HT1080 (cell line): ENCODE measurements at regions not wholly inside any gene's neighbourhood (a gene's known extent, or its start where the extent isn't known, plus 50 kb on each side); places are given as distances from the start of the nearest gene placed in this dataset.
"Not testable (repeated sequence)": the region's sequence is repeated elsewhere in the genome, so short reads cannot be mapped to it uniquely, and the experiment has no call there.

Experiments used
- DNase-seq: peaks from one replicate; pipeline ENCODE4 v3.0.0-alpha.2; 2015; ENCODE audit warnings: low read depth

GRCh38 chr2:34737146-34737545, 1138.0 kb upstream of the FAM98A start:
- no peak for DNase-seq

- no peak for DNase-seq
Observed at GRCh38 chr2:34736482-34736881, 1137.4 kb upstream of the FAM98A start.

GRCh38 chr2:34734662-34735061, 1135.6 kb upstream of the FAM98A start:
- DNase-seq: no peak

DNA sequence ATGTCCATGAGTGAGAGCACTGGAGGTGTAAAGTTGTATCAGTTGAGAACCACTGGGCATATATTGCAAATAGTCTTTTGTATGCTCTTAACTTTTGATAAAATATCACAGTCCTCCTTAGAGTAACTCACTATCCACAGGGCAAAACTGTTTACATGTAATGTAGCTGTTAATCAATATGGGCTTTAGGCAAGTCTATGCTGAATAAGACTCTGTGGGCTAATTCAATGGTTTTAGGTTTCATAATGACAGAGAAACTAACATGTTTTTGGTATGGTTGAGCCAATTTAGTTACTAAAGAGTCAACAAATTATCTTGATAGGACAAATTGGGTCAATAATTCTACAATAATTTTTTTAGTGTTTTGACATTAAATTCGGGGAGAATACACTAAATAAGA, 1134.9 kb upstream of the FAM98A start:
- no peak for DNase-seq

DNA sequence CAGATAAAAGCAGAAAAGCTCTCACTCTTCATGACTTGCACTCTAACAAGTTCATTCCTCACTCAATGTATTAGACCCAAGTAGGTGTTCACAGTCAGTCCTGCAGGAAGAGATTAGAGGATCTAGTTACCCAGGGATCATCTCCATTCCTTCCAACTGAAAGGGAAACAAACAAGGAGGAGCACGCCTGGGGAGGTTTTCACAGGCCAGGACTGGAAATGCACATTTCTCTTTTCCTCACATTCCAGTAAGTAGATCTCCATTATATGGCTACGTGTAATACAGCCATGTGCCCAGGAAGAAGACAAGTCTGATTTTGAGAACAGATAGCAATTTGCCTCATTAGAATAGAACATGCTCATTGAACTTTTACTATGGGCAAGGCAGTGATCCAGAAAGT, 1132.2 kb upstream of the FAM98A start:
- DNase-seq: no peak

GRCh38 chr2:34729845-34730244, 1130.7 kb upstream of the FAM98A start:
- DNase-seq: no peak

DNA sequence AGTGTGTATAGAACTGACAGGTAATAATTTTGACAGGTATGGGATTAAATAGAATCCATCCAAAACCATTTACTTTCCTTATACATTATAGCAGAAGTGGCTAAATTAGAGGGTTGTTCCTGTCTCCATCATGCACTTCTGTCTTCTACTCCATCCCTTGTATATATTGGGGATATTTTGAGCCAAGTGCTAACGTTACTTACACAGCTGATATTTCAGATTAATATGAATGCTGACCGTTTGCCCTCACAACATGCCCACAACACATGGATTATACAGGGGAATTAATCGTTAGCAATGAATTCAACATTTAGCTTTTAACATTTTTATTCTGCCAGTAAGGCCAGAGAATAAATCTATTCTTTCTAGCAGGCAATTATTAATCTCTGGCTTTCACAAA, 1125.0 kb upstream of the FAM98A start:
- DNase-seq: no peak

GRCh38 chr2:34723683-34724082, 1124.6 kb upstream of the FAM98A start:
- no peak for DNase-seq

DNA sequence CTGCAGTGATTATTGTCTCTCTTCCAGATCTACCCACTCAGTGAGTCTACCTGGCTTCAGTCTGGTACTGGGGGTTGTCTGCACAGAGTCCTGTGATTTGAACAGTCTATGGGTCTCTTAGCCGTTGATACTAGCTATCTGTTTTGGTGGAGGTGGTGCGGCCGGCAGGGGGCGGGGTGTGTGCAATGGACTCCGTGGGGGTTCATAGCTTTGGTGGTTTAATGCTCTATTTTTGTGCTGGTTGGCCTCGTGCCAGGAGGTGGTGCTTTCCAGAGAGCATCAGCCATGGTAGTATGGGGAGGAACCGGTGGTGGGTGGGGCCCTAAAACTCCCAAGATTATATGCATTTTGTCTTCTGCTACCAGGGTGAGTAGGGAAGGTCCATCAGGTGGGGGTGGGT, 1120.1 kb upstream of the FAM98A start:
- DNase-seq: no peak

- DNase-seq: no peak
Observed at GRCh38 chr2:34705551-34706247, 1106.6 kb upstream of the FAM98A start.

DNA sequence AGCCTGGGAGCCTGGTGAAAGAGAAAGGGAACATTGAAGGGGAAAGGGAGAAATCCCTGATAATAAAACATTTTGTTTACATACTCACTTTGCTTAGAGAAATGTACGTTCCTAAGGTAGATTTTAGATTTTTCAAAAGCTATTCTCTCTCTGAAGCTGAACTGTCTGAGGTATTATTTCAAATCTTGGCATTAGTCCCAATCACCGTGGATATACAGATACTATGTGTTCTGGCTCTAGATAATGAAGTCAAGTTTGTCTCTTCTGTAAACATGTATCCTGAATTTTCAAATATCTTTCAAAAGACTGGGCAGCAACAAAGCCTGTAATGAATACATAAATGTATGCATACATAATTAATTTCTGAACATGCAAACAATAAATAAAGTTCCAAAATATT, 1104.2 kb upstream of the FAM98A start:
- no peak for DNase-seq

- not testable (repeated sequence) for DNase-seq
Observed at GRCh38 chr2:34702391-34702790, 1103.3 kb upstream of the FAM98A start.

- not testable (repeated sequence) for DNase-seq
Observed at GRCh38 chr2:34677591-34677990, 1078.5 kb upstream of the FAM98A start.

DNA sequence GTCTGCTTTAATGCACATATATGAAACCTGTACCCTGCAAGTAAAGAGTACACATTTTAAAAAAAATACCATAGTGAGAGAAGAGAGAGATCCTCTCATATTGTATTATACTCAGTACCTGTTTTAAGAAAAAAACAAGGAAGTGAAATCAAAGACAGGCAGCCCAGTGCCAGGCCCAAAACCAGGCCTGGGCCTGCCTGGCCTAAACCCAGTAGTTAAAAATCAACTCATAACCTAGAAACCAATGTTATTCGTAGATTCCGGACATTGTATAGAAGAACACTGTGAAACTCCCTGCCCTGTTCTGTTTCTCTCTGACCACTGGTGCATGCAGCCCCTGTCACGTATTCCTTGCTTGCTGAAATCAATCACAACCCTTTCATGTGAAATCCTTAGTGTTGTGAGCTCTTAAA, 1078.0 kb upstream of the FAM98A start:
- DNase-seq: not testable (repeated sequence)

DNA sequence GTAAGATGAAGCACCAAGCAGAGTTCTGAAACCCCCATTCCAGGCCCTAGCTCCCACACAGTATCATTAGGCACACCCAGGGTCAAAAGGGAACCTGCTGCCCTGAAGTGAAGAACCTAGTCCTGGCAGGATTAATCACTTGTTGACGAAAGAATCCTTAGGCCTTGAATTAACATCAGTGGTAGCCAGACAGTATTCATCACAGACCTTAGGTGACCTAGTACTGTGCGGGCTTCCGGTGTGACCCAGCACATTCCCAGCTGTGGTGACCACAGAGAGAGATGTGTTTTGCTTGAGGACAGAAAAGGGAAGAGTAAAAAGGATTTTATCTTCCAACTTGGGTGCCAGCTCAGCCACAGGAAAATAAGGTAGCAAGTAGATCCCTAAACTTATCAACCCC, 1071.4 kb upstream of the FAM98A start:
- peak; percentile 32 for DNase-seq

- no peak for DNase-seq
Observed at GRCh38 chr2:34666821-34667220, 1067.7 kb upstream of the FAM98A start.

DNA sequence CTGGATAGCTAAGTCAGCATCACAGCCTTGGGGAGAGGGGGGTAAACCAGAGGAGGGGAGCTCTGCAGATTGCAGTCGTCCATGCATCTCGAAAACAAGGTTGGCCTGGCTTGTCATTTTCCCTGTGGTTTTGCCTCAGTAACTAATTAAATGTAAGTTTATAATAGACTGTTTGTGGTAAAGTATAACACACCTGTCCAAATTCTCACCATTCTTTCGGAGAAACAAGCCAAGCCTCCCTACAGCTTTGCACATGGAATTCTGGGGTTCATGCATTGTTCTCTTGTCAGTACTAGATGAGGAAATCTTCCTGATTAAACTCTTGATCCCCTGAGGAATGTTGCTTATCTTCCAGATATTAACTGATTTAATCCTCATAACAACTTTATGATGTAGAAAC, 1065.2 kb upstream of the FAM98A start:
- no peak for DNase-seq

- no peak for DNase-seq
Observed at GRCh38 chr2:34663314-34663713, 1064.2 kb upstream of the FAM98A start.

DNA sequence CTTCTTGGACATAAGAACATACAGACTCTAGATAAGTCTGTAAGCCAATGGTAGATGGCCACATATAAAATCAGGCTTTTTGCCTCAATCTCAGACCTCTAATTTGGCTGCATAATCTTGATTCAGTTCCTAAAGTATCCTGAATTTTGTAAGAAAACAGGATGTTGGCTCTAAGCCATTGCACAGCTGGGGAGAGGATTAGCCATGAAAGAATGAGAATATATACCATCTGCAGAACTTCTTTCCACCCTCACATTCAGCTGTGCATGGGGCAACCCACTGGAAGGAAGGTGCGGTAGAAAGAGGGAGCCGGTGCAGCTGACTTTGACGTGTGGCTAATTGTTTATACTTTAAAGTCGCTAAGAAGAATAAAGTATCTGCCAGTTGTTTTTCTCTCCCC, 1061.6 kb upstream of the FAM98A start:
- DNase-seq: no peak

- DNase-seq: no peak
Observed at GRCh38 chr2:34656632-34657031, 1057.5 kb upstream of the FAM98A start.

DNA sequence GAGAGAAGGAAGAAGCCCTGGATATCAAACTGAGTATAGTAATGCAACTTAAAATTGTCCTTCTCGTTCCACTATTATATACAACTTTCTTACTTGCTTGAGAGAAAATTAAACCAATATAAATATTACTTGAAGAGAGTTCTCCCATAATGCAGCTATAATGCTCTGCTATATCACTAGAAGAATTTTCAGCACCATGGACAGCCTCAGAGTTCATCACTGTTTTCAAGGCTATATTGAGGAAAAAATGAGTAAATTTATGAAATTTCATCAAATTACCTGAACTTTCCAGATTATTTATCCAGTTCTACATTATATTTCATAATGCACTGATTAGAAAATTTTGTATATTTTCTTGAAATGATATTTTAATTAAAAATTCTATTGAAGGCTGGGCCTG, 1053.5 kb upstream of the FAM98A start:
- DNase-seq: no peak

- DNase-seq: no peak
Observed at GRCh38 chr2:34646901-34647300, 1047.8 kb upstream of the FAM98A start.

DNA sequence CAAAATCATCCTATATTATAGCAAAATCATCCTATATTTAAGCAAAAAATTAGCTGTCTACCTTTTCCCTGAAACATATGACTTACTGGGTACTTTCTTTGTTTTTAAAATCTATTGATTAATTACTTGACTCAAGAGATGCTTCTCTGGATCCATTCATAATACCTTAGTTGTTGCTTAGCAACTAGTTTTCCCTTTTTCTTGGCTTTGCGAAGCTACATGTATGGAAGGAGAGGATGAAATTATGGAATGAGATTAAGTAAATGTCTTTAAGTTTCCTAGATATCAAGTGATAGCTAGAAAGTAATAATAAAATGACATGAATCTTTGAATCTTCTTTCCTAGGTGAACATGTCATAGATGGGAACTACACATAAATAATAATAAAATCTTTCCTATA, 1033.2 kb upstream of the FAM98A start:
- DNase-seq: no peak

DNA sequence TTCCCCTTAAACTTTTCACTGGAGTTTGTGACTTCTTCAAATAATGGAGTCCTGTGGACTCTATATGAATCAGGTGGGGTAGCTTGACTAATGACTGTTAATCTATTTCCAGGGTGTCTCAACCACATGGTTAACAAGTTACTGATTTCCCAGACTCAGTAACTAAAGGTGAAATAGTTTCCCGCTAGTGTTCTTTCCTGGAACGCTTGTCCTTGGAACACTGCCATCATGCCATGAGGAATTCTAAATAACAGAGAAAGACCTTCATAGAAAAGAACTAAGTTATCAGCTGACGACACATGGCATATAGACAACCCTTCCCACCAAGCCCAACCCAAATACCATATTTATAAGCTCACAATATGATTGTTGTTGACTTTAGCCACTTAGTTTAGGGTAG, 1027.9 kb upstream of the FAM98A start:
- DNase-seq: no peak
